HCEC 1CT (cell line): ENCODE measurements at regions not wholly inside any gene's neighbourhood (a gene's known extent, or its start where the extent isn't known, plus 50 kb on each side); places are given as distances from the start of the nearest gene placed in this dataset.

Source experiments
- DNase-seq: peaks from one replicate; pipeline ENCODE4 v3.0.0-alpha.2; 2017

GRCh38 chr10:58140691-58141347 is 126.9 kb downstream of the IPMK start:
- no peak for DNase-seq

- no peak for DNase-seq
Measured at GRCh38 chr10:58140054-58140453, 127.6 kb downstream of the IPMK start.

GRCh38 chr10:58137813-58138212 is 129.9 kb downstream of the IPMK start:
- no peak for DNase-seq

GRCh38 chr10:58115218-58116050 is 152.3 kb downstream of the IPMK start:
- no peak for DNase-seq

- no peak for DNase-seq
Measured at GRCh38 chr10:58109731-58110130, 158.0 kb downstream of the IPMK start.

- DNase-seq = peak; percentile 78
Measured at GRCh38 chr10:58107506-58107905, 160.2 kb downstream of the IPMK start.

- no peak for DNase-seq
Measured at GRCh38 chr10:58106211-58107035, 161.3 kb downstream of the IPMK start.

GRCh38 chr10:58104351-58104751 is 163.3 kb downstream of the IPMK start:
- DNase-seq = no peak

GRCh38 chr10:58102897-58103296 is 164.8 kb downstream of the IPMK start:
- DNase-seq = no peak

GRCh38 chr10:58101682-58102081 is 166.0 kb downstream of the IPMK start:
- DNase-seq = no peak

GRCh38 chr10:58094985-58095718 is 172.5 kb downstream of the IPMK start:
- DNase-seq = no peak

GRCh38 chr10:58091886-58092285 is 175.8 kb downstream of the IPMK start:
- DNase-seq = no peak

- no peak for DNase-seq
Measured at GRCh38 chr10:58089739-58090138, 178.0 kb downstream of the IPMK start.

- no peak for DNase-seq
Measured at GRCh38 chr10:58087896-58088295, 179.8 kb downstream of the IPMK start.

GRCh38 chr10:58086763-58087150 is 180.9 kb downstream of the IPMK start:
- no peak for DNase-seq

- no peak for DNase-seq
Measured at GRCh38 chr10:58086144-58086762, 181.4 kb downstream of the IPMK start.

GRCh38 chr10:58082248-58082647 is 185.4 kb downstream of the IPMK start:
- DNase-seq = no peak

GRCh38 chr10:58081353-58081752 is 186.3 kb downstream of the IPMK start:
- no peak for DNase-seq

GRCh38 chr10:58079461-58079860 is 188.2 kb downstream of the IPMK start:
- DNase-seq = no peak

GRCh38 chr10:58072634-58073033 is 195.1 kb downstream of the IPMK start:
- no peak for DNase-seq

- DNase-seq = no peak
Measured at GRCh38 chr10:58070956-58071355, 196.7 kb downstream of the IPMK start.

- DNase-seq = no peak
Measured at GRCh38 chr10:58068809-58069208, 198.9 kb downstream of the IPMK start.
